Thymus (tissue), 11 donors: ENCODE measurements at regions not wholly inside any gene's neighbourhood (a gene's known extent, or its start where the extent isn't known, plus 50 kb on each side); places are given as distances from the start of the nearest gene placed in this dataset.

ENCODE experiments used
- DNase-seq, 9 donors: peaks; one replicate each; pipeline ENCODE4 v3.0.0-alpha.2; 2013; ENCODE audit warnings: low spot score in 9 of 9, low read depth in 6 of 9, missing footprints in 1 of 9
- H3K27ac ChIP-seq, 2 donors: one replicate each; pipeline ENCODE4 v1.5.1; 2013; ENCODE audit warnings: control low read depth in 1 of 2, low read depth in 1 of 2, low read length in 1 of 2, mild to moderate bottlenecking in 1 of 2, moderate library complexity in 1 of 2
- H3K27me3 ChIP-seq, 2 donors: one replicate each; pipeline ENCODE4 v1.5.1; 2013; ENCODE audit warnings: low read length in 1 of 2; ENCODE audit not compliant: control insufficient read depth in 2 of 2, insufficient read depth in 1 of 2
- H3K36me3 ChIP-seq, 2 donors: one replicate each; pipeline ENCODE4 v1.5.1; 2013; ENCODE audit warnings: low read length in 1 of 2, mild to moderate bottlenecking in 1 of 2, moderate library complexity in 1 of 2; ENCODE audit not compliant: control insufficient read depth in 2 of 2, insufficient read depth in 2 of 2
- H3K4me1 ChIP-seq, 2 donors: one replicate each; pipeline ENCODE4 v1.5.1; 2013; ENCODE audit warnings: low read length in 2 of 2; ENCODE audit not compliant: control insufficient read depth in 2 of 2, insufficient read depth in 2 of 2
- H3K4me3 ChIP-seq, 2 donors: one replicate each; pipeline ENCODE4 v1.5.1; 2013; ENCODE audit warnings: low read length in 2 of 2, control low read depth in 1 of 2, mild to moderate bottlenecking in 1 of 2
- H3K9me3 ChIP-seq, 2 donors: one replicate each; pipeline ENCODE4 v1.5.1; 2013; ENCODE audit warnings: low read length in 1 of 2, mild to moderate bottlenecking in 1 of 2; ENCODE audit not compliant: control insufficient read depth in 2 of 2, insufficient read depth in 1 of 2
- WGBS: extraction: QIAGEN DNeasy Blood & Tissue Kit; methylation state at CpG from one replicate; pipeline ENCODE4 v1.1.7; 2013; 5-methylcytosine and 5-hydroxymethylcytosine counted together
- donor health status: healthy.

- no peak for DNase-seq
- no peaks in the 10 kb centered on the region for H3K36me3 ChIP-seq
- H3K4me3 ChIP-seq, result no peak overlapping the region
- no peaks in the 10 kb centered on the region for H3K27me3 ChIP-seq
- H3K27ac ChIP-seq, result no peak overlapping the region
- WGBS, result 54% methylated on average over 8 of the region's 8 CpGs
- H3K4me1 ChIP-seq, result no peaks in the 10 kb centered on the region
- no peaks in the 10 kb centered on the region for H3K9me3 ChIP-seq
Observed at GRCh38 chr3:146912241-146913015, 307.3 kb upstream of the PLSCR5 start.

GRCh38 chr3:146903927-146904326 lies 298.8 kb upstream of the PLSCR5 start:
- no peaks in the 10 kb centered on the region for H3K4me1 ChIP-seq
- H3K27me3 ChIP-seq, result no peaks in the 10 kb centered on the region
- no peak for DNase-seq
- no peak overlapping the region for H3K27ac ChIP-seq
- no peaks in the 10 kb centered on the region for H3K9me3 ChIP-seq
- no peaks in the 10 kb centered on the region for H3K36me3 ChIP-seq
- 89% methylated on average over 3 of the region's 3 CpGs for WGBS
- H3K4me3 ChIP-seq, result no peak overlapping the region

- H3K9me3 ChIP-seq, result no peaks in the 10 kb centered on the region
- 64% methylated on average over 3 of the region's 3 CpGs for WGBS
- no peak for DNase-seq
- H3K27ac ChIP-seq, result no peak overlapping the region
- H3K36me3 ChIP-seq, result no peaks in the 10 kb centered on the region
- no peak overlapping the region for H3K4me3 ChIP-seq
- H3K4me1 ChIP-seq, result no peaks in the 10 kb centered on the region
- no peaks in the 10 kb centered on the region for H3K27me3 ChIP-seq
Observed at GRCh38 chr3:146899171-146899570, 294.0 kb upstream of the PLSCR5 start.

- H3K4me3 ChIP-seq, result no peak overlapping the region
- H3K9me3 ChIP-seq, result no peaks in the 10 kb centered on the region
- 96% methylated on average over 4 of the region's 4 CpGs for WGBS
- no peaks in the 10 kb centered on the region for H3K27me3 ChIP-seq
- no peak overlapping the region for H3K27ac ChIP-seq
- no peaks in the 10 kb centered on the region for H3K4me1 ChIP-seq
- no peaks in the 10 kb centered on the region for H3K36me3 ChIP-seq
- no peak for DNase-seq
Observed at GRCh38 chr3:146896711-146897110, 291.6 kb upstream of the PLSCR5 start.

- DNase-seq, result no peak
- no peak overlapping the region for H3K27ac ChIP-seq
- 91% methylated on average over 4 of the region's 4 CpGs for WGBS
- H3K9me3 ChIP-seq, result no peaks in the 10 kb centered on the region
- H3K27me3 ChIP-seq, result no peaks in the 10 kb centered on the region
- H3K4me1 ChIP-seq, result no peaks in the 10 kb centered on the region
- no peak overlapping the region for H3K4me3 ChIP-seq
- no peaks in the 10 kb centered on the region for H3K36me3 ChIP-seq
Observed at GRCh38 chr3:146895026-146895749, 290.0 kb upstream of the PLSCR5 start.

GRCh38 chr3:146894406-146894805 lies 289.3 kb upstream of the PLSCR5 start:
- H3K27ac ChIP-seq, result no peak overlapping the region
- WGBS, result 96% methylated on average over 1 of the region's 1 CpG
- no peaks in the 10 kb centered on the region for H3K9me3 ChIP-seq
- no peaks in the 10 kb centered on the region for H3K4me1 ChIP-seq
- H3K4me3 ChIP-seq, result no peak overlapping the region
- no peaks in the 10 kb centered on the region for H3K27me3 ChIP-seq
- no peaks in the 10 kb centered on the region for H3K36me3 ChIP-seq
- no peak for DNase-seq

- Histone ChIP-seq H3K36me3 (no peaks in the 10 kb centered on the region), H3K27me3 (no peaks in the 10 kb centered on the region), H3K27ac (no peak overlapping the region), H3K9me3 (peaks cover 0 to 2% of the 10 kb centered on the region in 2 donors), H3K4me1 (no peaks in the 10 kb centered on the region), H3K4me3 (no peak overlapping the region)
- 91% methylated on average over 5 of the region's 5 CpGs for WGBS
- no peak for DNase-seq
Observed at GRCh38 chr3:146892041-146892440, 286.9 kb upstream of the PLSCR5 start.

GRCh38 chr3:146889626-146890025 lies 284.5 kb upstream of the PLSCR5 start:
- Histone ChIP-seq H3K9me3 (peaks cover 0 to 2% of the 10 kb centered on the region in 2 donors), H3K4me1 (no peaks in the 10 kb centered on the region), H3K27ac (no peak overlapping the region), H3K36me3 (no peaks in the 10 kb centered on the region), H3K4me3 (no peak overlapping the region), H3K27me3 (no peaks in the 10 kb centered on the region)
- WGBS, result 89% methylated on average over 1 of the region's 1 CpG
- DNase-seq, result no peak

GRCh38 chr3:146888176-146888575 lies 283.0 kb upstream of the PLSCR5 start:
- H3K4me3 ChIP-seq, result no peak overlapping the region
- DNase-seq, result no peak

More at GRCh38 chr3:146888176-146888575, 283.0 kb upstream of the PLSCR5 start:
- H3K27ac ChIP-seq, result no peak overlapping the region
- H3K9me3 ChIP-seq, result peaks cover 0 to 2% of the 10 kb centered on the region in 2 donors
- WGBS, result 95% methylated on average over 4 of the region's 4 CpGs
- no peaks in the 10 kb centered on the region for H3K27me3 ChIP-seq
- H3K4me1 ChIP-seq, result no peaks in the 10 kb centered on the region
- H3K36me3 ChIP-seq, result no peaks in the 10 kb centered on the region
